ENCODE measurements at regions not wholly inside any gene's neighbourhood (a gene's known extent, or its start where the extent isn't known, plus 50 kb on each side); places are given as distances from the start of the nearest gene placed in this dataset.

DNA sequence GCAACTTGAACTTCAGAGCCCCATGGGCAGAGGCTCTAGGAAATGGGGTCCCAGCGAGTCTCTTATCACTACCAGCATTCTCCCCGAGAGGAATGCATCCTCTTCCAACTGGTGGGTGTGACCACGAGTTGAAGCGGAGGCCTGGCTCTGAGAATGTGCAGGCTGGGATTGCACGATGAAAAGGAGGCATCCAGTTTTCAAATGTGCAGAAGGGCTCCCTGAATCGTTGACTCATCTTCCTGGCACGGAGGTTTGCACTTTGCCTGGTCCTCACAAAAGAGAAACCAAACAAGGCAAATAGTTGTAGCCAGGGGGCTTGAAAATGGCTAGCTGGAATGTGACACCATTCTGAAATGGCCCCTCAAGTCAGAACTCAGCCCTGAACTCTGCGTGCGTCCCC, 216.7 kb downstream of the GLI2 start:
- H3K4me1 Mint-ChIP-seq, result no peaks in the 10 kb centered on the region
- H3K4me3 Mint-ChIP-seq, result no peak overlapping the region
- no peaks in the 10 kb centered on the region for H3K27me3 Mint-ChIP-seq

GRCh38 chr2:120953066-120953756, 217.5 kb downstream of the GLI2 start:
- POLR2A ChIA-PET, result no interaction called here
- Histone ChIP-seq H3K27me3 (replicated peaks in 1 of 4; ENCODE audit: control extremely low read depth in 1 of 4, control insufficient read depth in 3 of 4, insufficient read depth in 4 of 4, low read length in 3 of 4) (no peaks in the 10 kb centered on the region), H3K9ac (ENCODE audit: low read length) (no peak overlapping the region), H3K9me3 (ENCODE audit: control extremely low read depth in 1 of 3, control insufficient read depth in 2 of 3, insufficient read depth in 1 of 3, low read length in 2 of 3) (no peaks in the 10 kb centered on the region), H3K4me3 (ENCODE audit: control extremely low read depth in 1 of 5, extremely low read depth in 1 of 5, insufficient read depth in 1 of 5, low read depth in 2 of 5, low read length in 4 of 5) (no peak overlapping the region), H3K27ac (ENCODE audit: low read length in 2 of 2) (no peak overlapping the region), H3K36me3 (replicated peaks in 1 of 2; ENCODE audit: control extremely low read depth in 1 of 2, control insufficient read depth in 1 of 2, extremely low read depth in 1 of 2, insufficient read depth in 2 of 2, low read length in 1 of 2) (no peaks in the 10 kb centered on the region), H4K20me1 (ENCODE audit: control insufficient read depth, insufficient read depth, low read length, poor library complexity, severe bottlenecking) (no peaks in the 10 kb centered on the region), H3K4me1 (ENCODE audit: control insufficient read depth in 2 of 2, insufficient read depth in 2 of 2, low read length in 2 of 2) (no peaks in the 10 kb centered on the region), H2AFZ (ENCODE audit: insufficient read depth, low read depth, low read length, poor library complexity, severe bottlenecking) (no peak overlapping the region), H3K79me2 (ENCODE audit: control insufficient read depth, insufficient read depth, low read length) (no peaks in the 10 kb centered on the region), H3K4me2 (replicated peaks; ENCODE audit: low read depth, low read length, poor library complexity, severe bottlenecking) (no peak overlapping the region)
- Mint-ChIP-seq H3K4me1 (no peaks in the 10 kb centered on the region), H3K27me3 (no peaks in the 10 kb centered on the region), H3K27ac (no peak overlapping the region), H3K4me3 (no peak overlapping the region), H3K9me3 (ENCODE audit: insufficient read depth) (no peaks in the 10 kb centered on the region)
- CTCF ChIA-PET, result no interaction called here
- ATAC-seq (ENCODE audit: low read depth), result no peak
- TF ChIP-seq EZH2 (IDR thresholded peaks at IDR 0.05; ENCODE audit: borderline replicate concordance, insufficient read depth, low read depth, low read length, poor library complexity, severe bottlenecking), result no peak
- no peak for TF ChIP-seq CTCF (IDR thresholded peaks at IDR 0.05)
- no peak for DNase-seq
- intact Hi-C loops (cut with micrococcal nuclease), result no loop called here
- WGBS (ENCODE audit: insufficient coverage), result 80% methylated on average over 5 of the region's 7 CpGs

More for the DNA sequence above, 216.7 kb downstream of the GLI2 start:
- Histone ChIP-seq H3K27ac (ENCODE audit: low read length in 2 of 2) (no peak overlapping the region), H3K36me3 (replicated peaks in 1 of 2; ENCODE audit: control extremely low read depth in 1 of 2, control insufficient read depth in 1 of 2, extremely low read depth in 1 of 2, insufficient read depth in 2 of 2, low read length in 1 of 2) (no peaks in the 10 kb centered on the region), H3K4me1 (ENCODE audit: control insufficient read depth in 2 of 2, insufficient read depth in 2 of 2, low read length in 2 of 2) (no peaks in the 10 kb centered on the region), H2AFZ (ENCODE audit: insufficient read depth, low read depth, low read length, poor library complexity, severe bottlenecking) (no peak overlapping the region), H3K9me3 (ENCODE audit: control extremely low read depth in 1 of 3, control insufficient read depth in 2 of 3, insufficient read depth in 1 of 3, low read length in 2 of 3) (no peaks in the 10 kb centered on the region), H3K27me3 (replicated peaks in 1 of 4; ENCODE audit: control extremely low read depth in 1 of 4, control insufficient read depth in 3 of 4, insufficient read depth in 4 of 4, low read length in 3 of 4) (no peaks in the 10 kb centered on the region), H3K4me3 (ENCODE audit: control extremely low read depth in 1 of 5, extremely low read depth in 1 of 5, insufficient read depth in 1 of 5, low read depth in 2 of 5, low read length in 4 of 5) (no peak overlapping the region), H3K9ac (ENCODE audit: low read length) (no peak overlapping the region), H4K20me1 (ENCODE audit: control insufficient read depth, insufficient read depth, low read length, poor library complexity, severe bottlenecking) (no peaks in the 10 kb centered on the region), H3K79me2 (ENCODE audit: control insufficient read depth, insufficient read depth, low read length) (no peaks in the 10 kb centered on the region), H3K4me2 (replicated peaks; ENCODE audit: low read depth, low read length, poor library complexity, severe bottlenecking) (no peak overlapping the region)
- POLR2A ChIA-PET, result no interaction called here
- CTCF ChIA-PET, result no interaction called here
- ATAC-seq (ENCODE audit: low read depth), result no peak
- Mint-ChIP-seq H3K9me3 (ENCODE audit: insufficient read depth) (no peaks in the 10 kb centered on the region), H3K27ac (no peak overlapping the region)
- 87% methylated on average over 9 of the region's 9 CpGs for WGBS (ENCODE audit: insufficient coverage)
- no peak for DNase-seq
- TF ChIP-seq CTCF (IDR thresholded peaks at IDR 0.05) (no peak), EZH2 (IDR thresholded peaks at IDR 0.05; ENCODE audit: borderline replicate concordance, insufficient read depth, low read depth, low read length, poor library complexity, severe bottlenecking) (no peak)
- intact Hi-C loops (cut with micrococcal nuclease), result no loop called here

All from B cell (primary cell).